ENCODE measurements at regions not wholly inside any gene's neighbourhood (a gene's known extent, or its start where the extent isn't known, plus 50 kb on each side); places are given as distances from the start of the nearest gene placed in this dataset.

DNA sequence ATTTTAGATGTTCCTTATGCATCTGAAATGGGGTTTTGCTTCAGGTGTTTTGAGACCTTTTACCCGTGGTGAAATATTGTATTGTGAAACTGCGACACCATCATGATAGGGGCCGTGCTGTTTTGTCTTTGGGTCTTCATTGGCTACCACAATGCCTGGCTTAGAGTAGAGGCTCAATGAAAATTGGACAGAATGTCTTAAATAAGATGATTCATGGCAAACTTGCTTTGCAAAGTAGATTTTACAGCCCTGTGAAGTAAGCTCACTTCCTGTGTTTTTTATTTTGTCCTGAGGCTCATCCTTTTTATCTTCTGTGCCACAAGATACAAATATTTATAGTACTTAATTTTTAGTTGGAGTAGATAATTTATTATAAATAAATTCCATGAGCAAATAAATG, 111.3 kb upstream of the FRMD6 start:
- TF ChIP-seq RAD21 (IDR thresholded peaks at IDR 0.05; ENCODE audit: low read depth) (no peak), USF1 (IDR thresholded peaks at IDR 0.05) (no peak), ZBTB7A (IDR thresholded peaks at IDR 0.05; ENCODE audit: low read depth) (no peak), FOXM1 (IDR thresholded peaks at IDR 0.05; ENCODE audit: borderline replicate concordance, low read depth) (no peak), CEBPB (IDR thresholded peaks at IDR 0.05) (no peak), EGR1 (IDR thresholded peaks at IDR 0.05) (no peak)

DNA sequence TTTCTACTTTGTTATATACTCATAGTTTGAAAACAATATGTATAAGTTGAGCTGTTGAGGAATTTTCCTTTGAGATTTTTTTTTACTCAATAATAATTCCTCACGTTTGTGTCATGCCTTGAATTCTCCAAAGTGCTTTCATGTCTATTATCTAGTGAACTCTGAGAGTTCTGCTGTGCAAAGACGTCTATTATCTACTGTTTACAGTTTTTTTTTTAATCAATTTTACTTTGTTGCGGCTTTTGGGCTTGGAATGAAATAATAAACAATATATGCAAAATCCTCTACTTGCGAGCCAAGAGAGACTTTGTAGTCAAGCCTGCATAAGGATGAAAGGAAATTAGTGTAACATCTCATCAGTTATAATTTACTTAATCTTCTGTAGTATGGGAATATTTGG, 107.2 kb upstream of the FRMD6 start:
- TF ChIP-seq YY1 (IDR thresholded peaks at IDR 0.05; ENCODE audit: low read depth) (no peak), USF1 (IDR thresholded peaks at IDR 0.05) (no peak), REST (IDR thresholded peaks at IDR 0.05; ENCODE audit: low read depth) (no peak), CEBPB (IDR thresholded peaks at IDR 0.05) (no peak), TCF12 (IDR thresholded peaks at IDR 0.05; ENCODE audit: low read depth) (no peak), FOXM1 (IDR thresholded peaks at IDR 0.05; ENCODE audit: borderline replicate concordance, low read depth) (no peak), NFIC (IDR thresholded peaks at IDR 0.05) (no peak), TAF1 (IDR thresholded peaks at IDR 0.05; ENCODE audit: low read depth) (no peak), TEAD4 (IDR thresholded peaks at IDR 0.05) (no peak), EP300 (IDR thresholded peaks at IDR 0.05; ENCODE audit: borderline replicate concordance) (no peak), EGR1 (IDR thresholded peaks at IDR 0.05) (no peak), ZBTB7A (IDR thresholded peaks at IDR 0.05; ENCODE audit: low read depth) (no peak), CREB1 (IDR thresholded peaks at IDR 0.05; ENCODE audit: low read depth) (no peak), RAD21 (IDR thresholded peaks at IDR 0.05; ENCODE audit: low read depth) (no peak)
- TF ChIP-seq, protein P1, sequence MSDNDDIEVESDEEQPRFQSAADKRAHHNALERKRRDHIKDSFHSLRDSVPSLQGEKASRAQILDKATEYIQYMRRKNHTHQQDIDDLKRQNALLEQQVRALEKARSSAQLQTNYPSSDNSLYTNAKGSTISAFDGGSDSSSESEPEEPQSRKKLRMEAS (IDR thresholded peaks at IDR 0.05) = no peak

GRCh38 chr14:51544901-51545300, 106.8 kb upstream of the FRMD6 start:
- TF ChIP-seq RAD21 (IDR thresholded peaks at IDR 0.05; ENCODE audit: low read depth) (no peak), YY1 (IDR thresholded peaks at IDR 0.05; ENCODE audit: low read depth) (no peak), CEBPB (IDR thresholded peaks at IDR 0.05) (no peak), CREB1 (IDR thresholded peaks at IDR 0.05; ENCODE audit: low read depth) (no peak), TCF12 (IDR thresholded peaks at IDR 0.05; ENCODE audit: low read depth) (no peak), EP300 (IDR thresholded peaks at IDR 0.05; ENCODE audit: borderline replicate concordance) (no peak), TEAD4 (IDR thresholded peaks at IDR 0.05) (no peak), ZBTB7A (IDR thresholded peaks at IDR 0.05; ENCODE audit: low read depth) (no peak), USF1 (IDR thresholded peaks at IDR 0.05) (no peak), FOXM1 (IDR thresholded peaks at IDR 0.05; ENCODE audit: borderline replicate concordance, low read depth) (no peak), NFIC (IDR thresholded peaks at IDR 0.05) (no peak), REST (IDR thresholded peaks at IDR 0.05; ENCODE audit: low read depth) (no peak), EGR1 (IDR thresholded peaks at IDR 0.05) (no peak), TAF1 (IDR thresholded peaks at IDR 0.05; ENCODE audit: low read depth) (no peak)
- TF ChIP-seq, protein P1 (IDR thresholded peaks at IDR 0.05) = no peak

- TF ChIP-seq ZBTB7A (IDR thresholded peaks at IDR 0.05; ENCODE audit: low read depth) = no peak
- TF ChIP-seq, protein P1 (IDR thresholded peaks at IDR 0.05) = no peak
- TF ChIP-seq REST (IDR thresholded peaks at IDR 0.05; ENCODE audit: low read depth) = no peak
- TF ChIP-seq TAF1 (IDR thresholded peaks at IDR 0.05; ENCODE audit: low read depth) = no peak
- no peak for TF ChIP-seq USF1 (IDR thresholded peaks at IDR 0.05)
- no peak for TF ChIP-seq TCF12 (IDR thresholded peaks at IDR 0.05; ENCODE audit: low read depth)
- TF ChIP-seq CEBPB (IDR thresholded peaks at IDR 0.05) = no peak
- TF ChIP-seq EGR1 (IDR thresholded peaks at IDR 0.05) = no peak
- no peak for TF ChIP-seq NFIC (IDR thresholded peaks at IDR 0.05)
- TF ChIP-seq RAD21 (IDR thresholded peaks at IDR 0.05; ENCODE audit: low read depth) = no peak
- TF ChIP-seq YY1 (IDR thresholded peaks at IDR 0.05; ENCODE audit: low read depth) = no peak
- no peak for TF ChIP-seq EP300 (IDR thresholded peaks at IDR 0.05; ENCODE audit: borderline replicate concordance)
- no peak for TF ChIP-seq TEAD4 (IDR thresholded peaks at IDR 0.05)
- TF ChIP-seq FOXM1 (IDR thresholded peaks at IDR 0.05; ENCODE audit: borderline replicate concordance, low read depth) = no peak
Observed at GRCh38 chr14:51545396-51545795, 106.3 kb upstream of the FRMD6 start.
